ENCODE measurements at regions not wholly inside any gene's neighbourhood (a gene's known extent, or its start where the extent isn't known, plus 50 kb on each side); places are given as distances from the start of the nearest gene placed in this dataset.

- TF ChIP-seq CTCF (IDR thresholded peaks at IDR 0.05) (no peak), POLR2A (IDR thresholded peaks at IDR 0.05) (no peak)
Observed at GRCh38 chr13:59445812-59446211, 717.9 kb downstream of the DIAPH3 start.
